GM23338 (cell line): ENCODE measurements at regions not wholly inside any gene's neighbourhood (a gene's known extent, or its start where the extent isn't known, plus 50 kb on each side); places are given as distances from the start of the nearest gene placed in this dataset.

Experiments
- ATAC-seq: fragments of 200-7000 bp; cut with Tn5 transposase; 3 replicates; pipeline ENCODE4 v1.9.1; 2020
- DNase-seq: peaks from one replicate; pipeline ENCODE4 v3.0.0-alpha.2; 2015; ENCODE audit warnings: low spot score
- H2AFZ ChIP-seq: fragments of 200-600 bp; sonication (generic); 2 replicates; pipeline ENCODE4 v1.8.0; 2016; ENCODE audit warnings: antibody characterized with exemption, mild to moderate bottlenecking, moderate library complexity
- H3F3A ChIP-seq: fragments of 200-600 bp; sonication (generic); replicated peaks from 2 replicates; pipeline ENCODE4 v1.8.0; 2017; ENCODE audit warnings: antibody characterized with exemption, mixed run types, low read depth
- H3K27ac ChIP-seq: fragments of 200-600 bp; sonication (generic); 2 replicates; pipeline ENCODE4 v1.6.1; 2016; ENCODE audit warnings: low read depth
- H3K27me3 ChIP-seq: fragments of 200-600 bp; sonication (generic); 2 replicates; pipeline ENCODE4 v1.8.0; 2016; ENCODE audit warnings: mild to moderate bottlenecking, mixed run types, moderate library complexity; ENCODE audit not compliant: insufficient read depth
- H3K36me3 ChIP-seq: fragments of 200-600 bp; sonication (generic); 2 replicates; pipeline ENCODE4 v1.8.0; 2016; ENCODE audit warnings: mild to moderate bottlenecking; ENCODE audit not compliant: insufficient read depth
- H3K4me1 ChIP-seq: fragments of 200-600 bp; sonication (generic); 2 replicates; pipeline ENCODE4 v1.8.0; 2016; ENCODE audit warnings: mild to moderate bottlenecking, moderate library complexity; ENCODE audit not compliant: insufficient read depth
- H3K4me2 ChIP-seq: fragments of 200-600 bp; sonication (generic); 2 replicates; pipeline ENCODE4 v1.7.1; 2017; ENCODE audit warnings: mixed run types
- H3K4me3 ChIP-seq: fragments of 200-600 bp; sonication (generic); 2 replicates; pipeline ENCODE4 v1.6.1; 2016; ENCODE audit warnings: mixed run types
- H3K79me2 ChIP-seq: fragments of 200-600 bp; sonication (generic); replicated peaks from 2 replicates; pipeline ENCODE4 v1.8.0; 2017; ENCODE audit warnings: mild to moderate bottlenecking; ENCODE audit not compliant: insufficient read depth
- H3K9me2 ChIP-seq: fragments of 200-600 bp; sonication (generic); 2 replicates; pipeline ENCODE4 v1.8.0; 2017; ENCODE audit not compliant: insufficient read depth
- H4K20me1 ChIP-seq: fragments of 200-600 bp; sonication (generic); replicated peaks from 2 replicates; pipeline ENCODE4 v1.8.0; 2017; ENCODE audit warnings: mild to moderate bottlenecking; ENCODE audit not compliant: insufficient read depth
- H3K27ac Mint-ChIP-seq: 2 replicates; pipeline ENCODE4 v1.8.0; 2020; ENCODE audit warnings: inconsistent platforms, mild to moderate bottlenecking, moderate library complexity, mixed read lengths
- H3K27me3 Mint-ChIP-seq: 3 replicates; pipeline ENCODE4 v1.8.0; 2022; ENCODE audit warnings: low read depth, mild to moderate bottlenecking, moderate library complexity, mixed read lengths, inconsistent platforms; ENCODE audit not compliant: insufficient read depth, poor library complexity
- H3K36me3 Mint-ChIP-seq: 3 replicates; pipeline ENCODE4 v1.8.0; 2021; ENCODE audit warnings: low read depth, mild to moderate bottlenecking, inconsistent platforms, moderate library complexity, mixed read lengths
- H3K4me1 Mint-ChIP-seq: 3 replicates; pipeline ENCODE4 v1.8.0; 2020; ENCODE audit warnings: mild to moderate bottlenecking, inconsistent platforms, mixed read lengths
- H3K4me3 Mint-ChIP-seq: 3 replicates; pipeline ENCODE4 v1.8.0; 2021; ENCODE audit warnings: moderate library complexity, mild to moderate bottlenecking, inconsistent platforms, mixed read lengths
- H3K9me3 Mint-ChIP-seq: 3 replicates; pipeline ENCODE4 v1.8.0; 2020; ENCODE audit warnings: moderate library complexity, mild to moderate bottlenecking, inconsistent platforms, mixed read lengths
- ETS1 ChIP-seq: IDR thresholded peaks from 2 replicates; pipeline ENCODE4 v1.6.1; 2016; ENCODE audit warnings: antibody characterized with exemption
- EZH2phosphoT487 ChIP-seq: fragments of 200-600 bp; sonication (generic); IDR thresholded peaks from one replicate; pipeline ENCODE4 v1.8.1; 2018; ENCODE audit warnings: antibody characterized with exemption; ENCODE audit not compliant: unreplicated experiment
- NANOG ChIP-seq: IDR thresholded peaks from 2 replicates; pipeline ENCODE4 v1.6.1; 2016; ENCODE audit warnings: antibody characterized with exemption, borderline replicate concordance
- POLR2AphosphoS5 ChIP-seq: IDR thresholded peaks from 2 replicates; pipeline ENCODE4 v1.6.1; 2016; ENCODE audit warnings: antibody characterized with exemption, low read depth
- STAT1 ChIP-seq: IDR thresholded peaks from one replicate; pipeline ENCODE4 v1.6.1; 2016; ENCODE audit warnings: antibody characterized with exemption; ENCODE audit not compliant: unreplicated experiment
- TF ChIP-seq, protein P1 (sequence below): fragments of 250-450 bp; sonication (Bioruptor Pico); IDR thresholded peaks from 2 replicates; pipeline ENCODE4 v1.5.0; 2020; ENCODE audit warnings: mild to moderate bottlenecking, moderate library complexity

DNA sequence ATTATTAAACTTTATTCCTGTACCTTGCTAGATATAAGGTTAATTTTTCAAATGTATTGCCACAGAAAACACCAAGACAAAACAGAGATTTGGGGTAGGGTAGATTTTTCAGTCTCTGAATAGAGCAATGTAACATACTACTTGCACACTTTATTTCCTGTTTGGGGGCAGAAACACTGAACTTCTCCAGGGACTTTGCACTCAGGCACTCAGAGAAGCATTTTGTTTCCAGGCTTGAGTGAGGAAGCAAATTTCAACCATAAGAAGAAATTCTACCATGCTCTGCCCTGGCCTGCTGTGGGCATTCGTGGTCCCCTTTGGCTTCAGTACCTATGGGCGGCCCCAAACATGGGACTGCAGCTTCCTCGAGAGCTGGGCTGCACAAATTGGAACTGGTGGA, 399.1 kb downstream of the DAD1 start (continued):
- TF ChIP-seq, protein P1, sequence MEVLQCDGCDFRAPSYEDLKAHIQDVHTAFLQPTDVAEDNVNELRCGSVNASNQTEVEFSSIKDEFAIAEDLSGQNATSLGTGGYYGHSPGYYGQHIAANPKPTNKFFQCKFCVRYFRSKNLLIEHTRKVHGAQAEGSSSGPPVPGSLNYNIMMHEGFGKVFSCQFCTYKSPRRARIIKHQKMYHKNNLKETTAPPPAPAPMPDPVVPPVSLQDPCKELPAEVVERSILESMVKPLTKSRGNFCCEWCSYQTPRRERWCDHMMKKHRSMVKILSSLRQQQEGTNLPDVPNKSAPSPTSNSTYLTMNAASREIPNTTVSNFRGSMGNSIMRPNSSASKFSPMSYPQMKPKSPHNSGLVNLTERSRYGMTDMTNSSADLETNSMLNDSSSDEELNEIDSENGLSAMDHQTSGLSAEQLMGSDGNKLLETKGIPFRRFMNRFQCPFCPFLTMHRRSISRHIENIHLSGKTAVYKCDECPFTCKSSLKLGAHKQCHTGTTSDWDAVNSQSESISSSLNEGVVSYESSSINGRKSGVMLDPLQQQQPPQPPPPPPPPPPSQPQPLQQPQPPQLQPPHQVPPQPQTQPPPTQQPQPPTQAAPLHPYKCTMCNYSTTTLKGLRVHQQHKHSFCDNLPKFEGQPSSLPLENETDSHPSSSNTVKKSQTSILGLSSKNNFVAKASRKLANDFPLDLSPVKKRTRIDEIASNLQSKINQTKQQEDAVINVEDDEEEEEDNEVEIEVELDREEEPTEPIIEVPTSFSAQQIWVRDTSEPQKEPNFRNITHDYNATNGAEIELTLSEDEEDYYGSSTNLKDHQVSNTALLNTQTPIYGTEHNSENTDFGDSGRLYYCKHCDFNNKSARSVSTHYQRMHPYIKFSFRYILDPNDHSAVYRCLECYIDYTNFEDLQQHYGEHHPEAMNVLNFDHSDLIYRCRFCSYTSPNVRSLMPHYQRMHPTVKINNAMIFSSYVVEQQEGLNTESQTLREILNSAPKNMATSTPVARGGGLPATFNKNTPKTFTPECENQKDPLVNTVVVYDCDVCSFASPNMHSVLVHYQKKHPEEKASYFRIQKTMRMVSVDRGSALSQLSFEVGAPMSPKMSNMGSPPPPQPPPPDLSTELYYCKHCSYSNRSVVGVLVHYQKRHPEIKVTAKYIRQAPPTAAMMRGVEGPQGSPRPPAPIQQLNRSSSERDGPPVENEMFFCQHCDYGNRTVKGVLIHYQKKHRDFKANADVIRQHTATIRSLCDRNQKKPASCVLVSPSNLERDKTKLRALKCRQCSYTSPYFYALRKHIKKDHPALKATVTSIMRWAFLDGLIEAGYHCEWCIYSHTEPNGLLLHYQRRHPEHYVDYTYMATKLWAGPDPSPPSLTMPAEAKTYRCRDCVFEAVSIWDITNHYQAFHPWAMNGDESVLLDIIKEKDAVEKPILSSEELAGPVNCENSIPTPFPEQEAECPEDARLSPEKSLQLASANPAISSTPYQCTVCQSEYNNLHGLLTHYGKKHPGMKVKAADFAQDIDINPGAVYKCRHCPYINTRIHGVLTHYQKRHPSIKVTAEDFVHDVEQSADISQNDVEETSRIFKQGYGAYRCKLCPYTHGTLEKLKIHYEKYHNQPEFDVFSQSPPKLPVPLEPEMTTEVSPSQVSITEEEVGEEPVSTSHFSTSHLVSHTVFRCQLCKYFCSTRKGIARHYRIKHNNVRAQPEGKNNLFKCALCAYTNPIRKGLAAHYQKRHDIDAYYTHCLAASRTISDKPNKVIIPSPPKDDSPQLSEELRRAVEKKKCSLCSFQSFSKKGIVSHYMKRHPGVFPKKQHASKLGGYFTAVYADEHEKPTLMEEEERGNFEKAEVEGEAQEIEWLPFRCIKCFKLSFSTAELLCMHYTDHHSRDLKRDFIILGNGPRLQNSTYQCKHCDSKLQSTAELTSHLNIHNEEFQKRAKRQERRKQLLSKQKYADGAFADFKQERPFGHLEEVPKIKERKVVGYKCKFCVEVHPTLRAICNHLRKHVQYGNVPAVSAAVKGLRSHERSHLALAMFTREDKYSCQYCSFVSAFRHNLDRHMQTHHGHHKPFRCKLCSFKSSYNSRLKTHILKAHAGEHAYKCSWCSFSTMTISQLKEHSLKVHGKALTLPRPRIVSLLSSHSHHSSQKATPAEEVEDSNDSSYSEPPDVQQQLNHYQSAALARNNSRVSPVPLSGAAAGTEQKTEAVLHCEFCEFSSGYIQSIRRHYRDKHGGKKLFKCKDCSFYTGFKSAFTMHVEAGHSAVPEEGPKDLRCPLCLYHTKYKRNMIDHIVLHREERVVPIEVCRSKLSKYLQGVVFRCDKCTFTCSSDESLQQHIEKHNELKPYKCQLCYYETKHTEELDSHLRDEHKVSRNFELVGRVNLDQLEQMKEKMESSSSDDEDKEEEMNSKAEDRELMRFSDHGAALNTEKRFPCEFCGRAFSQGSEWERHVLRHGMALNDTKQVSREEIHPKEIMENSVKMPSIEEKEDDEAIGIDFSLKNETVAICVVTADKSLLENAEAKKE (CRISPR knock-in tag) = no peak
- TF ChIP-seq EZH2phosphoT487 = no peak

DNA sequence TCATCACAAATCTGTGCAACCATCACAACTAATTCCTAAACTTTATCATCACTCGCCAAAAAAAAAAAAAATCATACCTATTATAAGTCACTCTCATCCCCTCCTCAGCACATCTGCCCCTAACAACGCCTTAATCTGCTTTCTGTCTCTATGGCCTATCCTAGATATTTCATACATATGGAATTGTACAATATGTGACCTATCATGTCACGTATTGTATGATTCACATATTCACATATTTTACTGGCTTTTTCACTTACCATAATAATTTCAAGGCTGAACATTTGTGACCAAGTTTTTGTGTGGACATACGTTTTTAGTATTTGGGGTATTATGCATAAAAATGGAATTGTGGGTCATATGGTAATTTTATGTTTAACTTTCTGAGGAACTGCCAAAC, 400.7 kb downstream of the DAD1 start:
- no peak overlapping the region for H3K27ac Mint-ChIP-seq
- no peak overlapping the region for H3K27ac ChIP-seq
- DNase-seq (no peak), ATAC-seq (no peak)
- H3K36me3 ChIP-seq = no peaks in the 10 kb centered on the region
- H3K27me3 Mint-ChIP-seq = no peaks in the 10 kb centered on the region
- H4K20me1 ChIP-seq = no peaks in the 10 kb centered on the region
- no peaks in the 10 kb centered on the region for H3F3A ChIP-seq
- no peaks in the 10 kb centered on the region for H3K9me2 ChIP-seq
- H3K4me2 ChIP-seq = no peak overlapping the region
- no peaks in the 10 kb centered on the region for H3K4me1 ChIP-seq
- no peaks in the 10 kb centered on the region for H3K4me1 Mint-ChIP-seq
- no peaks in the 10 kb centered on the region for H3K36me3 Mint-ChIP-seq
- no peak overlapping the region for H3K4me3 ChIP-seq
- no peaks in the 10 kb centered on the region for H3K79me2 ChIP-seq
- no peaks in the 10 kb centered on the region for H3K27me3 ChIP-seq
- H2AFZ ChIP-seq = no peak overlapping the region
- TF ChIP-seq NANOG = no peak
- TF ChIP-seq ETS1 = no peak
- TF ChIP-seq, protein P1 (CRISPR knock-in tag) = no peak
- no peak for TF ChIP-seq POLR2AphosphoS5
- no peak for TF ChIP-seq STAT1
- no peaks in the 10 kb centered on the region for H3K9me3 Mint-ChIP-seq
- H3K4me3 Mint-ChIP-seq = no peak overlapping the region
